K562 (cell line): ENCODE measurements at regions not wholly inside any gene's neighbourhood (a gene's known extent, or its start where the extent isn't known, plus 50 kb on each side); places are given as distances from the start of the nearest gene placed in this dataset. TPM values are rescaled to one million over a fixed set of nuclear protein-coding genes. Genes with fewer than 3 reads are reported as not detected.

Source experiments
- SMAD3 ChIP-seq: fragments of 450-650 bp; formaldehyde crosslinking; conservative IDR thresholded peaks from 2 replicates; pipeline ENCODE4 v1.4.0; 2020; ENCODE audit warnings: mild to moderate bottlenecking
- small RNA-seq: library from RNA; depleted of rRNA; stranded (forward); fragments of <200 nt; gene quantifications from one replicate; pipeline ENCODE3, GENCODE V24; 2014
- TF ChIP-seq, protein P1 (sequence below), 2 experiments: fragments of 450-650 bp; formaldehyde crosslinking in 1 of 2; IDR thresholded peaks; 2 replicates each; pipeline versions ENCODE4 v1.4.0 to v1.6.1; 2014 to 2020; ENCODE audit warnings: mild to moderate bottlenecking in 2 of 2, borderline replicate concordance in 1 of 2, low read depth in 1 of 2
- TF ChIP-seq, protein P2 (sequence below): fragments of 150-350 bp; conservative IDR thresholded peaks from 2 replicates; pipeline ENCODE4 v1.6.1; 2014; ENCODE audit warnings: low read length

DNA sequence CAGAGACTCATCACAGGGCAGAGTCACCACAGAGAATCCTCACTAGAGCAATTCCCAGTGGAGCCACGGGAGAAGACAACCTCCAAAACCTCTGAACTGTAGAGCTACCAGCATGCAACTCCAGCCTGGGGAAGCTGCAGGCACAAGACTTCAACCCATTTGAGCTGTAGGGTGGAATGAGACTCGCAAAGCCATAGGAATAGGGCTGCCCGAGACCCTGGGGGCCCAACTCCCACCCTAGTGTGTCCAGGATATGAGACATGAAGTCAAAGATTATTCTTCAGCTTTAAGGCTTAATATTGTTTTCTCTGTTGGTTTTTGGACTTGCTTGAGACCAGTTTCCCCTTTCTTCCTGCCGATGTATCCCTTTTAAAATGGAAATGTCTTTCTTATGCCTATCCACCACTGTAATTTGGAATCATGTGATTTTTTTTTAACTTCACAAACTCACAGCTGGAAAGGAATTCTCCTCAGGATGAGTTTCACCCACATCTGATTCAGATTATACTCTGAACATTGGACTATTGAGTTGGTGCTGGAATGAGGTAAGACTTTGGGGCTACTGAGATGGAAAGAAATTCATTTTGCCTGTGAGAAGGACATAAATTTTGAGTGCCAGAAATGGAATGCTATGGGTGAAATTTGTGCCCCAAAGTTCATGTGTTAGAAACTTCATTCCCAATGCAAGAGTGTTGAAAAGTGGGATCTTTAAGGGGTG is 59.6 kb upstream of the ST6GALNAC5 start (continued):
- TF ChIP-seq, protein P1, sequence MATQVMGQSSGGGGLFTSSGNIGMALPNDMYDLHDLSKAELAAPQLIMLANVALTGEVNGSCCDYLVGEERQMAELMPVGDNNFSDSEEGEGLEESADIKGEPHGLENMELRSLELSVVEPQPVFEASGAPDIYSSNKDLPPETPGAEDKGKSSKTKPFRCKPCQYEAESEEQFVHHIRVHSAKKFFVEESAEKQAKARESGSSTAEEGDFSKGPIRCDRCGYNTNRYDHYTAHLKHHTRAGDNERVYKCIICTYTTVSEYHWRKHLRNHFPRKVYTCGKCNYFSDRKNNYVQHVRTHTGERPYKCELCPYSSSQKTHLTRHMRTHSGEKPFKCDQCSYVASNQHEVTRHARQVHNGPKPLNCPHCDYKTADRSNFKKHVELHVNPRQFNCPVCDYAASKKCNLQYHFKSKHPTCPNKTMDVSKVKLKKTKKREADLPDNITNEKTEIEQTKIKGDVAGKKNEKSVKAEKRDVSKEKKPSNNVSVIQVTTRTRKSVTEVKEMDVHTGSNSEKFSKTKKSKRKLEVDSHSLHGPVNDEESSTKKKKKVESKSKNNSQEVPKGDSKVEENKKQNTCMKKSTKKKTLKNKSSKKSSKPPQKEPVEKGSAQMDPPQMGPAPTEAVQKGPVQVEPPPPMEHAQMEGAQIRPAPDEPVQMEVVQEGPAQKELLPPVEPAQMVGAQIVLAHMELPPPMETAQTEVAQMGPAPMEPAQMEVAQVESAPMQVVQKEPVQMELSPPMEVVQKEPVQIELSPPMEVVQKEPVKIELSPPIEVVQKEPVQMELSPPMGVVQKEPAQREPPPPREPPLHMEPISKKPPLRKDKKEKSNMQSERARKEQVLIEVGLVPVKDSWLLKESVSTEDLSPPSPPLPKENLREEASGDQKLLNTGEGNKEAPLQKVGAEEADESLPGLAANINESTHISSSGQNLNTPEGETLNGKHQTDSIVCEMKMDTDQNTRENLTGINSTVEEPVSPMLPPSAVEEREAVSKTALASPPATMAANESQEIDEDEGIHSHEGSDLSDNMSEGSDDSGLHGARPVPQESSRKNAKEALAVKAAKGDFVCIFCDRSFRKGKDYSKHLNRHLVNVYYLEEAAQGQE (IDR thresholded peaks at IDR 0.05; ENCODE audit: borderline replicate concordance): no peak
- TF ChIP-seq, protein P1 (CRISPR knock-in tag; IDR thresholded peaks at IDR 0.05; ENCODE audit: low read depth): no peak
- TF ChIP-seq, protein P2, sequence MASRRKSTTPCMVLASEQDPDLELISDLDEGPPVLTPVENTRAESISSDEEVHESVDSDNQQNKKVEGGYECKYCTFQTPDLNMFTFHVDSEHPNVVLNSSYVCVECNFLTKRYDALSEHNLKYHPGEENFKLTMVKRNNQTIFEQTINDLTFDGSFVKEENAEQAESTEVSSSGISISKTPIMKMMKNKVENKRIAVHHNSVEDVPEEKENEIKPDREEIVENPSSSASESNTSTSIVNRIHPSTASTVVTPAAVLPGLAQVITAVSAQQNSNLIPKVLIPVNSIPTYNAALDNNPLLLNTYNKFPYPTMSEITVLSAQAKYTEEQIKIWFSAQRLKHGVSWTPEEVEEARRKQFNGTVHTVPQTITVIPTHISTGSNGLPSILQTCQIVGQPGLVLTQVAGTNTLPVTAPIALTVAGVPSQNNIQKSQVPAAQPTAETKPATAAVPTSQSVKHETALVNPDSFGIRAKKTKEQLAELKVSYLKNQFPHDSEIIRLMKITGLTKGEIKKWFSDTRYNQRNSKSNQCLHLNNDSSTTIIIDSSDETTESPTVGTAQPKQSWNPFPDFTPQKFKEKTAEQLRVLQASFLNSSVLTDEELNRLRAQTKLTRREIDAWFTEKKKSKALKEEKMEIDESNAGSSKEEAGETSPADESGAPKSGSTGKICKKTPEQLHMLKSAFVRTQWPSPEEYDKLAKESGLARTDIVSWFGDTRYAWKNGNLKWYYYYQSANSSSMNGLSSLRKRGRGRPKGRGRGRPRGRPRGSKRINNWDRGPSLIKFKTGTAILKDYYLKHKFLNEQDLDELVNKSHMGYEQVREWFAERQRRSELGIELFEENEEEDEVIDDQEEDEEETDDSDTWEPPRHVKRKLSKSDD: no peak
- TF ChIP-seq SMAD3 (CRISPR knock-in tag): no peak
- TF ChIP-seq, all 486 proteins: peak for 0

Small RNA genes in the stretch of these regions (small RNA-seq; reads per million reads assigned to genes)
- gene RNU6-161P: not detected
